Cardiac septum (tissue), 1 donor: ENCODE measurements at regions not wholly inside any gene's neighbourhood (a gene's known extent, or its start where the extent isn't known, plus 50 kb on each side); places are given as distances from the start of the nearest gene placed in this dataset.

Experiments
- DNase-seq: peaks from one replicate; pipeline ENCODE4 v3.0.0-alpha.2; 2020; ENCODE audit warnings: low spot score
- intact Hi-C: fragments of 100-400 bp; cut with DNase I; formaldehyde crosslinking; loops from one replicate; pipeline ENCODE4 v1.14.0; 2022
- donor health status: DM: no; HTN: no; CAD: no.

DNA sequence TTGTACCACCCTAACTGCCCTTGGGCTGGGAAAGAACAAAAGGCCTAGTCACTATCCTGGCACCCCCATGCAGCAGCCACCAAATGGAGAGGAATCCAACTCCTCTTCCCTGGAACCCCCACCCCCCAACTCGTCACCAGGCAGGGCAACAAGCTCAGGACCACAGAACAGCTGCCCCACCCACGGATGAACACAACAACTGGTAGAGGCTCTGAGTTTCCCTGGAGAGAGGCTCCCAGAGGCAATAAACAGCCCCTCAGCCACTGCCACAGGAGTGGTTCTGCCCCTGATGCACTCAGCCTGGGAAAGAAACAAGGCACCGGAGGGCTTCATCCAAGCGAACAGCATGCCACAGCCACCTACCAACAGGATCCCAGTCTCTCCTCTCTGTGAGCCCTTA, 778.4 kb upstream of the FAT3 start:
- intact Hi-C loops: no loop called here
- DNase-seq: no peak

DNA sequence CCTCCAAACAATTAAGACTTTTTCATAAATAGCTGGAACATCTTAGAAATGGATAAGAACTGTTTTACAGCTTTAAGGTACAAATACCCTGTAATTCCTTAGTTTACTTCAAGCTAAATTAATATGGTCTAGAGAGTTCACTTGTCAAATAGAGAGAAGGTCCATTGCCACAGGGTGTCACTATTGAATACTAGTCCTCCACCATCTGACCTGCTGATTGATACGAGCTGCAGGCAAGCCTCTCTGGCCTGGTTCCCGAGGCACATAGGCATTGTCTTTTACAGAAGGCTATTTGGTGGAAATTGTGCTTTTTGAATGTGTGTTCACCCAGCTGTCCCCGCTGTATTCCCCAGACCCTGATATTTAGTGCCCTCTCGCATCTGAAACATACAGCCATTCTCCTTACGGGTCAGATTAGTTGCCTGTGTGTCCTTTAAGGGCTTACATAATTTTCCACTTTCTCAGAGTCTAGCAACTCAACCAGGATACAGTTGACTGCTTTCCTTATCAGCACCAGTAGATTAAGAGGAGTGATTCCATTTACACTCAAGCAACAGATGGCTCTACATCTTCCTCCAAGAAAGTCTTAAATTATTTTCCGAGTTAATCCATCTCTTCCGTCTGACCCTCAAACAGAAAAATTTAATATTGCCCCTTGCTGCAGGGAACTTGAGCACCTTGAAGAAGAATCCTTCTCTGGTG, 788.8 kb upstream of the FAT3 start:
- DNase-seq: no peak
- intact Hi-C loops: no loop called here

DNA sequence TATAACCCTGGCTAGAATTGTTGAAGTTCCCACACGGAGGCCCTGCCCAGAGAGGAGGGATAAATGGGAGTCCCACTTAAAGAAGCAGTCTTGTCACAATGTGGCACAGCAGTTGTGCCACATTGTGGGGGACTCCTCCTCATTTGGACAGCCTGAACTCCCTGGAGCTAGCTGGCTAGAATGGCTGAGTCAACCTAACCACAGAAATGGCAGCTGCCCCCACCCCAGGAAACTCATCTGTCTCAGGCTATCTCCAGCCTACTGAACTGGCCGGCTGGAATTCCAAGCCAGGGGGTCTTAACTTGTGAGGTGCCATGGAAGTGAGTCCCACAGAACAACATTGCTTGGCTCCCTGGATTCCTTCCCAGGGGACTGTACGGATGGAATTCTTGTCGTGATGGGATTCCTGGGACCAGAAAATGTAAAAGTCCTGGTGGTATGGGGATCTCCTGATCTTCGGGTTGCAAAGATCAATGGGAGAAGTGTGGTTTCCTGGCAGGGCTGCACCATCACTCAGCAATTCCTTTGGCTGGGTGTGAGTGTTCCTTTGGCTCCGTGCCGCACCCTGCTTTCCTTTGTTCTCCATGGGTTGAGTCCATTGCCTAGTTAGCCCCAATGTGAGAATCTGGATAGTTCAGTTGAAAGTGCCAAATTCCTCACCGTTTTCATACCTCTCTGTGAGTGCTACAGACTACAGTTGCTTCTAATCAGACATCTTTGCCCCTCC, 791.2 kb upstream of the FAT3 start:
- no peak for DNase-seq
- intact Hi-C loops: no loop called here

DNA sequence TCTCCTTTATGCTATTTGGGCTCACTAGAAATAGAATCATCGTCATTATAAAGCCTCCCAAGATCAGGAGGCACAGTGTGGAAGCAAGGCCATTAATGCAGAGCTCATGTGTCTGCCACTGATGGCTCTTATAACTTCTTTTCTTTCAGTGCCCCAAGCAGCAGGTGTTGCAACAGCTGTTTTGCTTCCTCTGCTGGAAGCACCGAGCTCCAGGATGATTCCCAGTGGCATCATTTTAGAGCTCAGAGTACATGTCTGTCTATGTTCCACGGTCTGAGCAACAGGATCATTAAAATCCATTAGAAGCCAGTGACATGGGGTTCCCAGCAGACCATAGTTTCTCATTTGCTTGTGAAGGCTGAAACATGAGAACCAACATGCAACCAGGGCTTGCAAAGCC, 803.0 kb upstream of the FAT3 start:
- intact Hi-C loops: no loop called here
- no peak for DNase-seq

DNA sequence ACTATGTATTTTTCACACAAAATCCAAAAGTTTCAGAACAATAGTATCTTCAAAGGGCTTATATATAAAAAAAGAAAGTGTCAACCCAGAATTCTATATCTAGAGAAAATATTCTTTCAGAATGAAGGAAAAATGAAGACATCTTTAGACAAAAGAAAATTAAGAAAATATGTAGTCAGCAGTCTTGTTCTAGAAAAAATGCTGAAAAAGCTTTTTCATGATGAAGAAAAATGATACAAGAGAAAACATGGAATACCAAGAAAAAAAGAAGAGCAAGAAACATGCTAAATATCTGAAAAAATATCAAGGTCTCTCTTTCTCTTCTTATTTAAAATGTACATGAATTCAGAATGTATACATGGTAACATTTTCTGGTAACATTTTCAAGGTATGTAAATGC, 816.8 kb upstream of the FAT3 start:
- DNase-seq: no peak

DNA sequence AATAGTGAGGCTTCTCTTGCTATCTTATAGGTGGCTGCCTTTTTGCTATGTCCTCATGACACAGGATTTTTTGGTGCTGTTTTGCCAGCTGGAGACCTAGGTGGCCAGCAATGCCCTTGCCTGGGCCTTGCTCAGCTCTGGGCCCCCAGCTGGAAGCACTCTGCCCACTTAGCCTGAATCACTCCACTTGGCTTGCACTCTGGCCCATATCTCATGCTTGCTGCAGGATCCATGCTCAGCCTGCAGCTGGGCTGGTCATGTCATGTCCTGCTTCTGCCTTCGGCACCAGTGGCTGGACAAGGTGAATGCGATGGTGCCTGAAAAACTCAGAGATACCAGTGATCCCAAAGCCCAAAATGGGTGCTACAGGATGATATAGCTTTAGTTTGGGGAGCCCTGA, 818.6 kb upstream of the FAT3 start:
- no peak for DNase-seq
- intact Hi-C loops: no loop called here

More for the DNA sequence above, 816.8 kb upstream of the FAT3 start:
- intact Hi-C loops: no loop called here

DNA sequence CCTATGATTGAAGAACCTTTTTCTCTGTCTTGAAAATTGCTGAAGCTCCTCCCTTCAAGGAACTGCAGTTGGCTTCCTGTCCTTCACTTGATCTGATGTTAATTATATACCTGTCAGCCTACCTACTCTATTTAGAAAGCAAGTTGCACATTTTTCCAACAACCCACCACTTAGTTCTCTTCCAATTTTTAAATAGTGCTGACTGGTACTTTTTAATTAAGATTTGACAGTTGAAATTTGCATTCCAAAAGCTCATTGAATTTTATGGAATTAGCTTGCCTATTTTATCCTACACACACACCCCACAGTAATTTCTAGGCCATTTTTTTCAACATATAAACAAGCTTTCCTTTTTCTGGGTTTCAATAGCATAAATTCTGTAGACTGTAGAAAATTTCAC, 820.3 kb upstream of the FAT3 start:
- DNase-seq: no peak
- intact Hi-C loops: no loop called here

DNA sequence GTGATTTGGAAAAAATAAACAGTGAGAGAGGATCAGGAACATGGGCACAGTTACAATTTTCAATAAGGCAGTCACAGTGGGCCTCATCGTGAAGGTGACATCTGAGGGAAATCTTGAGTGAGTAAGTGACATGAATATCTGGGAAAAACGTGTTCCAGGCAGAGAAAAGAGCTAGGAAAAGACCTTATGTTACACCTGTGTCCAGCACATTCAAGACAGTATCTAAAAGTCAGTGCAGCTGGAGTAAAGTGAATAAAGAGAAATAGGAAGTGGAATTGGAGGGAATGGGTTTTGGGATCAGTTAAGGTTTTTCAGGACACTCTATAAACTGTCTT, 827.5 kb upstream of the FAT3 start:
- intact Hi-C loops: no loop called here
- DNase-seq: no peak

DNA sequence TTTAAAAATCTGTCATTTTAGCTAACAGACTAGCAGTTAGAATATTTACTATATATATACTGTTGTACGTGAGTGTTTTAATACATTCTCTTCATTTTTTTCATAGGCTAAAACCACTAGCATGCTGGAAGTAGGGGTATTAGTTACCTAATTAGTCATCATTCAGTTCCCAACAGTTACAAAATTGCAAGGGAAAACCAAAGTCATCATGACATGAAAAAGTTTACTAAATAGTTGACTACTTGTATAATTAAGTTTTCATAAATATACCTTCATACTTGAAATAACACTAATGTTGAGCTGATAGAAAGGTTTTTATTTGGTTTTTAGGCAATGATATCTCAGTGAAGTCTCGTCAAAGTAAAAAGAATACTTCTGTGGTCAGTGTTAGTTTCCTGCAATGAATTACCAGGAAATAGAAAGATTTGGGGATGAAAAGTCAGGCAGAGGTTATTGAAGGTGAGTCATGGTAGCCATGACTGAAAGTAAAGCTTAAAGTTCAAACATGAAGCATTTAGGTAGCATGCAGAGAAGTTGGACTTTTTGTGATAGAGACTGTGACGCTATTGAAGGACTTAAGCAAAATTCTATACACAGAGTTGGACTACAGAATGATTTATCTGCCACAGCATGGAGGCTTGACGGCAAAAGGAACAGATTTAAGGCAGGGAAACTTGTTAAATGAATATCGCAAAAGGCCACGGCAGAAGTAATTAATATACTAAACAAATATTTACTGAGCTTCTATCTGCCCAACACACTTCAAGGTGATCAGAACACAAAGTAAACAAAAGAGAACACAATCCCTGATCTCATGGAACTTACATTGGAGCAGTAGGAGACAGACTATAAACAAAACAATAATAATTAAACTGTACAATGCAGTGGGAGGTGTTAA, 828.1 kb upstream of the FAT3 start:
- no peak for DNase-seq
- intact Hi-C loops: no loop called here

DNA sequence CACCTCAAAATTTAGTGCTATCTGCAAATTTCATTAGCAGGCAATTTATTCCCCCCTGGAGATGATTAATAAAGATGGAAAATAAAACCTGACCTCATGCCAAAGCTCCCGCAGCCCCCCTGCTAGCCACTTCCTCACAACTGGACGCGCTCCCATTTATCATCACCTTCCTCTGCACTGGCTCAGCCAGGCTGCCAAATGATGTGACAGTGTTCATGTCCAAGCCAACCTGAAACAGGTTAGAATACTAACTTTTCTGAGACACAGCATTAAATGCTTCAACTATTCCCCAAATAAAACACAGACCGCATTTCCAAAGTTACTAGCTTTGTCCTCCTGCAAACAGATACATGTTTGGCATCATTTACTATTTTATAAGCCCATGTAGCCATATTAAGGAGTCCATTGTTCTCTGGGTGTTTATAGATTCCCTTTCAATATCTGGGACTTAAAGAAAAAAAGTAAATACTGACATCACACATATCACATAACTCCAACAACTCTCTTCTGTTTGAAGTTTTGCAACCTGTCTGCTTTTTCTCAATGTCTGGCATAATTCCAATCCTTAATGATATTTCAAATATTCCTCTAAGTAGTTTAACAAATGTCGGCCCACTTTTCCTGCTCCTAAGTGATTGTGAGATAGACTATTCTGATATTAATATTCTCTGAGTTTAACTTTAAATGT, 829.7 kb upstream of the FAT3 start:
- intact Hi-C loops: no loop called here
- DNase-seq: no peak

DNA sequence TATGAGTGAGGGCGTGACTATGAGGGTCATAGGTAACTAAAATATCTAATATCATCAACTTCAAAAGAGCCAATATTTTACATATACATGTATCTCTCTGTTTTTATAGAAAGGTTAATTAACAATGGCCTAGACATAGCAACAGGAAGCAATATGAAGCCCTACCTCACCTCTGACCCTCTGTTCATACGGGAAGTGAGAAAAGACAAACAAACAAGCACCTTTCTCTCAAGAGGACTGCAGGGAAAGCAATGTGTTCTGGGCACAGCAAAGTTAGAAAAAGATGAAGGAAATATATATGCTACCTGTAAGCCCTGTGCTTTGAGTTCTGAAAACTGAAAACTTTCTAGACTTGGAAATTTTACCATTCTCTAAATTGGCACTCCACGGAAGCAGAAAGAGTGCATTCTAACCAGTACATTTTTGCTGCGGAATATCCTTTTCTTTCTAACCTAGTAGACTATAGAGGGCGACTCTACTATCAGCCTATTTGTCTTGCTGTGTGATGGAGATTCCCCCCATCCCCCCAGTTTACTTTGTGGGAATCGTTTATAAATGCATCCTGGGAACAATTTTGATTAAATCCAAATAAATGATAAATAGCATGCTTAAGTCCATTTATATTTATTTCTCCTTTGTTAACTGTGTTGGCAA, 830.4 kb upstream of the FAT3 start:
- intact Hi-C loops: no loop called here
- DNase-seq: no peak

DNA sequence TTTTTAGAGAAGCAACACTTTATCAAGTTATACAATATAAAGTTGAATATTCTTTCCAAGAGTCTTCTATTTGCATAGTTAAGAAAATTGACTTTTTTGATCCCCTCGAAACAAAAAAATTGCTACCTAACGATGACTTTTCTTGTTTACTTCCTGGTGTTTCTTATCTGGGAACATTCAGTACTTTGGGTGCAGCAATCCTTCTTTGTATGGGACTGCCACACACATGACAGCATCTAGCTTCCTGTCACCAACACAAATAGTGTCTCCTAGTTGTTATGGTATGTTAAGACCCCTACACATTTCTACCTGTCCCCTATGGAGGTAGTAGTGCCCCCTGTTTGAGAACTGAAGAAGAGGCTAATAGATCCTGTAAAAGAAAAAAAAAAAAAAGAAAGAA, 841.7 kb upstream of the FAT3 start:
- intact Hi-C loops: no loop called here
- DNase-seq: no peak

DNA sequence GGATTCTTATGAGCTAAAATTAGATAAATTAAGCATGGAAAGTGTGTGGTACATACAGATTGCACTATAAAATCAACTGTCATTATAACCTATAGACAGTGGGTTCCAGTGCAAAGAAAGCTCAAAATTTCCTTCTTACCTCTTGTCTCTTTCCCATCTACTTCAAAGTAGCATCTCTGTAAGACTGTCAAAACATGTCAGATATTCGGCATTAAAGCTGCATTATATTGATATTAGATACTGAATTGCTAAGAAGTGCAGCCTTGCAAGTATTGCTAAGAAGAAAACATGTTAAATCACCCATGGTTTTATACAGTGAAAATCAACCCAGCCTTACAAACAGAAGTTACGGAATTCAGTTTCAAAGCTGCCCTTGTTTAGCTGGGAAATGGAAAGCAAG, 849.8 kb upstream of the FAT3 start:
- intact Hi-C loops: no loop called here
- DNase-seq: no peak

DNA sequence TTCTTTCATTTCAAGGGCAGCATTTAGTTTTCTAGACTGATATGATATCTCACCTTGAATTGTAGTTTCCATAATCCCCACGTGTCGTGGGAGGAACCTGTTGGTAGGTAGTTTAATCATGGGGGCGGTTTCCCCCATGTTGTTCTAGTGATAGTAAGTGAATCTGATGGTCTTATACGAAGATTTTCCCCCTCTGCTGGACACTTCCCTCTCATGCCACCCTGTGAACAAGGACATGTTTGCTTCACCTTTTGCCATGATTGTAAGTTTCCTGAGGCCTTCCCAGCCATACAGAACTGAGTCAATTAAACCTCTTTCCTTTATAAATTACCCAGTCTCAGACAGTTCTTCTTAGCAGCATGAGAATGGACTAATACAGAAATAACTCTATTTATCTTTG, 851.1 kb upstream of the FAT3 start:
- no peak for DNase-seq
- intact Hi-C loops: no loop called here

DNA sequence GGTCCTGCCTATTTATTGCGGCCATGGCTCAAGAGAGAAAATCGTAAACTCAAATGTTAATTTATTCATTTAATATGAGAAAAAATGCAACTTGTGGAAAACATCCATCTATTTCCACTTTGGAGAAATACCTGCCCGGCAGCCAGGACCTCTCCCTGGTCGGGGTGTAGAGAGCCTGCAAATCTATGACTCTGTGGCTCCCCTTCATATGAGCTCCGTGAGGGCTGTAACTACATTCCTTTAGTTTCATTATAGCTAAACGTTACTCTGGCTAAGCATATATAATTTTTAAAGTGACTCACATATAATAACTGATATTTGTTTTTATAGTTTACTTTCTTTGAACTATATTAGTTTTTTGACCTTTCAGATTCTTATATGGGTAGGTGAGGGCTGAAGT, 857.8 kb upstream of the FAT3 start:
- no peak for DNase-seq
- intact Hi-C loops: no loop called here

DNA sequence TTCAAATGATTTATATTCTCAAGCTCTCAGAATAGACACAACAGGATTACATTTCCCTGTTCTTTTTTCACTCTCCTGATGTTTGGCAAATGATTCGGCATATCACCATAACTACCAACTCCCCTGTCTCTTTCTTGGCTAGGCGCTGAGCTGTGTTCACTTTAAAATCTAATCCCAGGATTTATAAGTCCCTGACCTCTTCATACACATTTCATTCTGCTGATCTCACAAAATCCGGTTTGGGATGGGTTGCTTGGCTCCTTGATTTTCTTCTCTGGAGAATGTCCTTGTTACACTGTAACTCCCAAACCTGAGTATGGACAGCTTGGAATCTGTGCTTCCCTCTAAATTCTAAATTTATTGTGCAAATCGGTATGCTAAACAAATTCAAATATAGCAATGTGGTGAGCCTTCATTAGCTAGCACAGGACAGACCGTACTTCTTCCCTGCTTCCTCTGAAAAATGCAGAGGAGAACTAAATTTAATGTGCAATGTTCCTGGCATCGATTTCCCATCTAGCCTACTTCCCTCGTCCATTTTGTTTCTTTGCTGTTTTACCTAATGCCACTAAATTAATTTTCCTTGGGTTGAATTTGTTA, 858.5 kb upstream of the FAT3 start:
- no peak for DNase-seq
- intact Hi-C loops: no loop called here

DNA sequence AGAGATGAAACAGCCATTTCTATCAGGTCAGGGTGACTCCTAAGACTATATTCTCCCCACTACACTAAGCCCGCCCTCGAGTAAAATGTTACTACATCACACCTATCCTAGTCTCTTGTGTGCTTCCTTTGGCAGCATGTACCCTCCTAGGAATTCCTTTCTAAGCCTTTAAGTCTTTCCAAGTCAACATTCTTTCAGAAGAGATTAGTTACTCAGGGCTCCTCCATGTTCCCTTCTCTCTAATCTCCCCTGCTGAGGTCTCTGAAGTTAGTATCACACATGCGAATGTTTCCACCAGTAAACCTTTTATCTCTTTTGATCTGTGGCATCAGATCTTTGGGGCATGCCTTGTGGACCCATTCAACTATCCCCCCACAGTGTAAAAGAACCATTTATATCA, 873.7 kb upstream of the FAT3 start:
- no peak for DNase-seq
- intact Hi-C loops: no loop called here

DNA sequence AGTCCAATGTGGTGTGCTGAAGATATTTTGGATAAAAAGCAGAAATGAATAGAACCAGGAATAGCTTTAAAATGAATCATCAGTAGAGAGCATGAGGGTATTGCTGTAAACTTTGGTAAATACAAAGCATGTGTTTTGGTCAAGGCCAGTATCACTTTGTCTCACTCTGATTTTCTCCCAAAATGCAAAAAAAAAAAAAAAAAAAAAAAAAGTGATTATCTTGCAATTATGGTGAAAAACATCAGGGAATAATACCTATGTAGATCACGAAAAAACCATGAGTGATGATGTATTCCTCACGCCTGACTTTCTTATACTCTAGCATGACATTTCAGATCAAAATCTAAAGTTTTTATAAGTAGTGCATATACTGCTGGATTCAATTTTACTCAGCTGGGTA, 897.9 kb upstream of the FAT3 start:
- intact Hi-C loops: no loop called here
- no peak for DNase-seq

DNA sequence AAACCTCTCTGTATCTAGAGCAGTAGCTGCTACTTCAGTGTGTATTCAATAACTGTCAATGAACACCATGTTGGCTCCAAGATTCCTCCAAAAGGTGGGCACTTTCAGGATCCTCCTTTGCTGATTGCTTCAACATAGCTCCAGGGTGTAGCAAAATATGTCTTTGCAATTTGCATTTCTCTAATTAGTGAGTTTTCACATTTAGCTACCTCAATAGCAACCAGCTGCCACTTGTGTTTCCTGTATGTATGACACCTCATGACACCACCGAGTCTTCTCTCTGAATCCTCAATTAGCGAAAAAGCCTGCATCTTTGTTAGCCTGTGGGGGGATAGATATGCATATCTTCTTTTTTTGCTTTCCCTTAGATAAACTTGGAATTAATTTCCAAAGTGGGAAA, 898.3 kb upstream of the FAT3 start:
- intact Hi-C loops: no loop called here
- no peak for DNase-seq
